ENCODE measurements at regions not wholly inside any gene's neighbourhood (a gene's known extent, or its start where the extent isn't known, plus 50 kb on each side); places are given as distances from the start of the nearest gene placed in this dataset.

DNA sequence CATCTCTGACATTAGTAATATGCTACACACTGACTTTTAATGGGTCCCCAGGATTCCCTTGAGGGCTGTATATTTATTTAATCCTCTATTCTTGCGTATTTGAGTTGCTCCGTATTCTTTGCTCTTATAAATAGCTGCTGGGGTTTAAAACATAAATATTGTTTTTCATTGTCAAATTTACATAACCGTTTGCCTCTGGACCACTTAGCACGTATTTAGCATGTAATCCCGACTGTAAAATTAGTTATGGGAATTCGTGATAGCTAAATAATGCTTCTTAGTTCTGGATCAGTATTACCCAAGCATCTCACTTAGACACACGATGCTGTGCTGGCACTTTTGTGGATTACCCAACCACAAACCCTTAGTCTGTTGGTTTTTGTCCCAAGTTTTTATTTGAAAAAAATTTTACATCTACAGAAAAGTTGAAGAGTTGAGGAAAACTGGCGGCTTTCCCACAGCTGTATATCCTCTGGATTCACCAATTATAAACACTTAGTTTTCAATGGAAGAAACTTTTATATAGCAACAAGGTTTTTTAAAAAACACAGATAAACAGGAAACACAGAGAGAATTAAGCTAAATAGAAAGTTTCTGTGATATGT, 296.8 kb upstream of the TPM1 start:
- ChIA-PET CTCF (no interaction called here), POLR2A (no interaction called here)
- peaks cover 35% of the 10 kb centered on the region for H3K4me1 Mint-ChIP-seq
- H3K9me3 Mint-ChIP-seq: no peaks in the 10 kb centered on the region
- H3K27me3 Mint-ChIP-seq (ENCODE audit: low read depth): no peaks in the 10 kb centered on the region
- DNase-seq (ENCODE audit: low spot score) (no peak), ATAC-seq (no peak)
- H3K36me3 Mint-ChIP-seq: no peaks in the 10 kb centered on the region
- H3K27ac Mint-ChIP-seq: no peak overlapping the region
- TF ChIP-seq, protein P1, sequence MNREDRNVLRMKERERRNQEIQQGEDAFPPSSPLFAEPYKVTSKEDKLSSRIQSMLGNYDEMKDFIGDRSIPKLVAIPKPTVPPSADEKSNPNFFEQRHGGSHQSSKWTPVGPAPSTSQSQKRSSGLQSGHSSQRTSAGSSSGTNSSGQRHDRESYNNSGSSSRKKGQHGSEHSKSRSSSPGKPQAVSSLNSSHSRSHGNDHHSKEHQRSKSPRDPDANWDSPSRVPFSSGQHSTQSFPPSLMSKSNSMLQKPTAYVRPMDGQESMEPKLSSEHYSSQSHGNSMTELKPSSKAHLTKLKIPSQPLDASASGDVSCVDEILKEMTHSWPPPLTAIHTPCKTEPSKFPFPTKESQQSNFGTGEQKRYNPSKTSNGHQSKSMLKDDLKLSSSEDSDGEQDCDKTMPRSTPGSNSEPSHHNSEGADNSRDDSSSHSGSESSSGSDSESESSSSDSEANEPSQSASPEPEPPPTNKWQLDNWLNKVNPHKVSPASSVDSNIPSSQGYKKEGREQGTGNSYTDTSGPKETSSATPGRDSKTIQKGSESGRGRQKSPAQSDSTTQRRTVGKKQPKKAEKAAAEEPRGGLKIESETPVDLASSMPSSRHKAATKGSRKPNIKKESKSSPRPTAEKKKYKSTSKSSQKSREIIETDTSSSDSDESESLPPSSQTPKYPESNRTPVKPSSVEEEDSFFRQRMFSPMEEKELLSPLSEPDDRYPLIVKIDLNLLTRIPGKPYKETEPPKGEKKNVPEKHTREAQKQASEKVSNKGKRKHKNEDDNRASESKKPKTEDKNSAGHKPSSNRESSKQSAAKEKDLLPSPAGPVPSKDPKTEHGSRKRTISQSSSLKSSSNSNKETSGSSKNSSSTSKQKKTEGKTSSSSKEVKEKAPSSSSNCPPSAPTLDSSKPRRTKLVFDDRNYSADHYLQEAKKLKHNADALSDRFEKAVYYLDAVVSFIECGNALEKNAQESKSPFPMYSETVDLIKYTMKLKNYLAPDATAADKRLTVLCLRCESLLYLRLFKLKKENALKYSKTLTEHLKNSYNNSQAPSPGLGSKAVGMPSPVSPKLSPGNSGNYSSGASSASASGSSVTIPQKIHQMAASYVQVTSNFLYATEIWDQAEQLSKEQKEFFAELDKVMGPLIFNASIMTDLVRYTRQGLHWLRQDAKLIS (CRISPR knock-in tag; IDR thresholded peaks at IDR 0.05; ENCODE audit: borderline replicate concordance): no peak
- TF ChIP-seq ZNF232 (CRISPR knock-in tag; IDR thresholded peaks at IDR 0.05) (no peak), FOXP1 (CRISPR knock-in tag; IDR thresholded peaks at IDR 0.05; ENCODE audit: borderline replicate concordance) (no peak), MYBL2 (CRISPR knock-in tag; IDR thresholded peaks at IDR 0.05) (no peak), KAT7 (CRISPR knock-in tag; IDR thresholded peaks at IDR 0.05; ENCODE audit: borderline replicate concordance) (no peak), NR3C1 (CRISPR knock-in tag; conservative IDR thresholded peaks at IDR 0.05; ENCODE audit: low read depth) (no peak), ETV6 (CRISPR knock-in tag; IDR thresholded peaks at IDR 0.05) (no peak), SP1 (CRISPR knock-in tag; conservative IDR thresholded peaks at IDR 0.05) (no peak), FOXK1 (CRISPR knock-in tag; IDR thresholded peaks at IDR 0.05) (no peak), JUN (CRISPR knock-in tag; IDR thresholded peaks at IDR 0.05) (no peak), ZNF219 (CRISPR knock-in tag; IDR thresholded peaks at IDR 0.05; ENCODE audit: borderline replicate concordance) (no peak)
- TF ChIP-seq, protein P2, sequence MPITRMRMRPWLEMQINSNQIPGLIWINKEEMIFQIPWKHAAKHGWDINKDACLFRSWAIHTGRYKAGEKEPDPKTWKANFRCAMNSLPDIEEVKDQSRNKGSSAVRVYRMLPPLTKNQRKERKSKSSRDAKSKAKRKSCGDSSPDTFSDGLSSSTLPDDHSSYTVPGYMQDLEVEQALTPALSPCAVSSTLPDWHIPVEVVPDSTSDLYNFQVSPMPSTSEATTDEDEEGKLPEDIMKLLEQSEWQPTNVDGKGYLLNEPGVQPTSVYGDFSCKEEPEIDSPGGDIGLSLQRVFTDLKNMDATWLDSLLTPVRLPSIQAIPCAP (CRISPR knock-in tag; IDR thresholded peaks at IDR 0.05): no peak
- TF ChIP-seq, protein P3, sequence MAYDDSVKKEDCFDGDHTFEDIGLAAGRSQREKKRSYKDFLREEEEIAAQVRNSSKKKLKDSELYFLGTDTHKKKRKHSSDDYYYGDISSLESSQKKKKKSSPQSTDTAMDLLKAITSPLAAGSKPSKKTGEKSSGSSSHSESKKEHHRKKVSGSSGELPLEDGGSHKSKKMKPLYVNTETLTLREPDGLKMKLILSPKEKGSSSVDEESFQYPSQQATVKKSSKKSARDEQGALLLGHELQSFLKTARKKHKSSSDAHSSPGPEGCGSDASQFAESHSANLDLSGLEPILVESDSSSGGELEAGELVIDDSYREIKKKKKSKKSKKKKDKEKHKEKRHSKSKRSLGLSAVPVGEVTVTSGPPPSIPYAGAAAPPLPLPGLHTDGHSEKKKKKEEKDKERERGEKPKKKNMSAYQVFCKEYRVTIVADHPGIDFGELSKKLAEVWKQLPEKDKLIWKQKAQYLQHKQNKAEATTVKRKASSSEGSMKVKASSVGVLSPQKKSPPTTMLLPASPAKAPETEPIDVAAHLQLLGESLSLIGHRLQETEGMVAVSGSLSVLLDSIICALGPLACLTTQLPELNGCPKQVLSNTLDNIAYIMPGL (CRISPR knock-in tag; IDR thresholded peaks at IDR 0.05): no peak
- TF ChIP-seq, protein P4, sequence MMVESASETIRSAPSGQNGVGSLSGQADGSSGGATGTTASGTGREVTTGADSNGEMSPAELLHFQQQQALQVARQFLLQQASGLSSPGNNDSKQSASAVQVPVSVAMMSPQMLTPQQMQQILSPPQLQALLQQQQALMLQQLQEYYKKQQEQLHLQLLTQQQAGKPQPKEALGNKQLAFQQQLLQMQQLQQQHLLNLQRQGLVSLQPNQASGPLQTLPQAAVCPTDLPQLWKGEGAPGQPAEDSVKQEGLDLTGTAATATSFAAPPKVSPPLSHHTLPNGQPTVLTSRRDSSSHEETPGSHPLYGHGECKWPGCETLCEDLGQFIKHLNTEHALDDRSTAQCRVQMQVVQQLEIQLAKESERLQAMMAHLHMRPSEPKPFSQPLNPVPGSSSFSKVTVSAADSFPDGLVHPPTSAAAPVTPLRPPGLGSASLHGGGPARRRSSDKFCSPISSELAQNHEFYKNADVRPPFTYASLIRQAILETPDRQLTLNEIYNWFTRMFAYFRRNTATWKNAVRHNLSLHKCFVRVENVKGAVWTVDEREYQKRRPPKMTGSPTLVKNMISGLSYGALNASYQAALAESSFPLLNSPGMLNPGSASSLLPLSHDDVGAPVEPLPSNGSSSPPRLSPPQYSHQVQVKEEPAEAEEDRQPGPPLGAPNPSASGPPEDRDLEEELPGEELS (CRISPR knock-in tag; IDR thresholded peaks at IDR 0.05): no peak
- TF ChIP-seq, protein P5, sequence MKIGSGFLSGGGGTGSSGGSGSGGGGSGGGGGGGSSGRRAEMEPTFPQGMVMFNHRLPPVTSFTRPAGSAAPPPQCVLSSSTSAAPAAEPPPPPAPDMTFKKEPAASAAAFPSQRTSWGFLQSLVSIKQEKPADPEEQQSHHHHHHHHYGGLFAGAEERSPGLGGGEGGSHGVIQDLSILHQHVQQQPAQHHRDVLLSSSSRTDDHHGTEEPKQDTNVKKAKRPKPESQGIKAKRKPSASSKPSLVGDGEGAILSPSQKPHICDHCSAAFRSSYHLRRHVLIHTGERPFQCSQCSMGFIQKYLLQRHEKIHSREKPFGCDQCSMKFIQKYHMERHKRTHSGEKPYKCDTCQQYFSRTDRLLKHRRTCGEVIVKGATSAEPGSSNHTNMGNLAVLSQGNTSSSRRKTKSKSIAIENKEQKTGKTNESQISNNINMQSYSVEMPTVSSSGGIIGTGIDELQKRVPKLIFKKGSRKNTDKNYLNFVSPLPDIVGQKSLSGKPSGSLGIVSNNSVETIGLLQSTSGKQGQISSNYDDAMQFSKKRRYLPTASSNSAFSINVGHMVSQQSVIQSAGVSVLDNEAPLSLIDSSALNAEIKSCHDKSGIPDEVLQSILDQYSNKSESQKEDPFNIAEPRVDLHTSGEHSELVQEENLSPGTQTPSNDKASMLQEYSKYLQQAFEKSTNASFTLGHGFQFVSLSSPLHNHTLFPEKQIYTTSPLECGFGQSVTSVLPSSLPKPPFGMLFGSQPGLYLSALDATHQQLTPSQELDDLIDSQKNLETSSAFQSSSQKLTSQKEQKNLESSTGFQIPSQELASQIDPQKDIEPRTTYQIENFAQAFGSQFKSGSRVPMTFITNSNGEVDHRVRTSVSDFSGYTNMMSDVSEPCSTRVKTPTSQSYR (CRISPR knock-in tag; IDR thresholded peaks at IDR 0.05): no peak
- TF ChIP-seq, protein P6, sequence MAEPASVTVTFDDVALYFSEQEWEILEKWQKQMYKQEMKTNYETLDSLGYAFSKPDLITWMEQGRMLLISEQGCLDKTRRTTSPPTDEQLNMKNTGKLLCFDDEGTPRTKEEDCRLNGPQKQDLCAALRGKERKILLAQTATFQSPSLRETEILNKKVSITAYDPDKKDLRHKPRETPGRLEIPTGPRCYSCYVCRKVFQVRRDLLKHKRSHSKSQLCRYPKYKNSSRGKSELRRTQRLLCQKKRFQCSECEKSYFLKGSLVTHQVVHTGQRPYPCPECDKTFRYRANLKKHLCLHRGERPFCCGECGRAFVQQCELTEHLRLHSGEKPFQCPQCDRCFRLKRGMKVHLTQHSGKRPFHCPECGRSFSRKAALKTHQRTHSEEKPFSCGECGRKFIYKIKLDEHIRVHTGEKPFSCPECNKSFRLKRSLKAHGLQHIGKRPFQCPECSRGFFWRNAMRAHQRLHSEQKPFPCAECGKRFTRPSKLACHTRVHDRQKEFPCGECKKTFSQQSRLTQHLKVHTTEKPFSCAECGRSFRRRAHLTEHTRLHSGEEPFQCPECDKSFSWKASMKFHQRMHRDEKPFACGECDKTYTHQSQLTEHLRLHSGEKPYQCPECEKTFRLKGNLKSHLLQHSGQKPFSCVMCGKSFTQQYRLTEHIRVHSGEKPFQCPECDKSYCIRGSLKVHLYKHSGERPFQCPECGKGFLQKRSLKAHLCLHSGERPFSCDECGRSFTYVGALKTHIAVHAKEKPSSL (CRISPR knock-in tag; conservative IDR thresholded peaks at IDR 0.05): no peak
- TF ChIP-seq, protein P7, sequence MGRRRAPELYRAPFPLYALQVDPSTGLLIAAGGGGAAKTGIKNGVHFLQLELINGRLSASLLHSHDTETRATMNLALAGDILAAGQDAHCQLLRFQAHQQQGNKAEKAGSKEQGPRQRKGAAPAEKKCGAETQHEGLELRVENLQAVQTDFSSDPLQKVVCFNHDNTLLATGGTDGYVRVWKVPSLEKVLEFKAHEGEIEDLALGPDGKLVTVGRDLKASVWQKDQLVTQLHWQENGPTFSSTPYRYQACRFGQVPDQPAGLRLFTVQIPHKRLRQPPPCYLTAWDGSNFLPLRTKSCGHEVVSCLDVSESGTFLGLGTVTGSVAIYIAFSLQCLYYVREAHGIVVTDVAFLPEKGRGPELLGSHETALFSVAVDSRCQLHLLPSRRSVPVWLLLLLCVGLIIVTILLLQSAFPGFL (CRISPR knock-in tag; IDR thresholded peaks at IDR 0.05; ENCODE audit: borderline replicate concordance): no peak
- TF ChIP-seq, protein P8, sequence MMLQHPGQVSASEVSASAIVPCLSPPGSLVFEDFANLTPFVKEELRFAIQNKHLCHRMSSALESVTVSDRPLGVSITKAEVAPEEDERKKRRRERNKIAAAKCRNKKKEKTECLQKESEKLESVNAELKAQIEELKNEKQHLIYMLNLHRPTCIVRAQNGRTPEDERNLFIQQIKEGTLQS (CRISPR knock-in tag; conservative IDR thresholded peaks at IDR 0.05): no peak
- no peak overlapping the region for H3K4me3 Mint-ChIP-seq
